HG03060 (cell line): ENCODE measurements at regions not wholly inside any gene's neighbourhood (a gene's known extent, or its start where the extent isn't known, plus 50 kb on each side); places are given as distances from the start of the nearest gene placed in this dataset.

Source experiments
- ATAC-seq: cut with Tn5 transposase; IDR thresholded peaks from one replicate; pipeline ENCODE4 v1.9.1; 2021; ENCODE audit warnings: low read depth, moderate number of reproducible peaks; ENCODE audit not compliant: unreplicated experiment

DNA sequence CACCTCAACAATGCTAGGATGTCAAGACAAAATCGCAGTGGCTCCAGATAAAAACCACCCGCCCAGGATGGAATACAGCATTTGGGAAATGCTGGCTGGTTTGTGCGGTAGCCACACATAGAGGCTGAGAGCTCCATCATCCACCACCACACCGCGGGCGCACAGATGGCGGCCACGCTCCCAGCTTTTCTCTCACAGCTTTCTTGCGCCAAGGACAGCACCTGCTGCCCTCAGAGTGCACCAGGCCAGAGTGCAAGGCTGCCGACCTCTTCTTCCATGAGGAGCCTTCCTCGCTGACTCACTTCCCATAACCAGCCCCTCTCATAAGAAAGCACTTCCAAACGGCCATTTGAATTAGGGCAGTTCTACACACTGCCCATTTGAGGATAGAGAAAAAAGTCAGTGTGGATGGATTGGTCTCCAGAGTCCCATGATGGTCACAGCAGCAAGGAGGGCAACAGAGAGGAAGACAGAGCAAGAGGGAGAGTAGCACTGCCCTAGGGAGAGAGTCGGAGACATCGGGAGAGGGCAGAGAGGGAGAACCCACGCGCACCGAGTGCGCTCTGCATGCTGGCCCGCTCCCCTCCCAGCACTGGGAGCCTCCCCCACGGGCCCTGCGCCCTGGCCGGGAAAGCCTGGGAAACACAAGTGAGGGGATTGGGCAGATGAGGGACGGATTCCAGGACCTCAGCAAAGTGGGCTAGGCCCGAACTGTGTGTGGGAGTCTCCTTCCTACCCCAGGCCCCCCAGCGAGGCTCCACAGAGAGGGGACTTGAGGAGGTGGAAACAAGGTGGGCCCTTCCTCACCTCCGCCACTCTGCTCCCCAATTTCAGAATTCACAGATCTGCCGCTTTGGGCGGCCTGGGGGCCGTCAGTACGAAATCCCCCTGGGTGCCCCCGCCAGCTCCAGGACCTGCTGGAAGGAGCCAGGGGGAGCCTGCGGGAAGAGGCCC lies 156.9 kb downstream of the USP12 start:
- ATAC-seq: no peak

DNA sequence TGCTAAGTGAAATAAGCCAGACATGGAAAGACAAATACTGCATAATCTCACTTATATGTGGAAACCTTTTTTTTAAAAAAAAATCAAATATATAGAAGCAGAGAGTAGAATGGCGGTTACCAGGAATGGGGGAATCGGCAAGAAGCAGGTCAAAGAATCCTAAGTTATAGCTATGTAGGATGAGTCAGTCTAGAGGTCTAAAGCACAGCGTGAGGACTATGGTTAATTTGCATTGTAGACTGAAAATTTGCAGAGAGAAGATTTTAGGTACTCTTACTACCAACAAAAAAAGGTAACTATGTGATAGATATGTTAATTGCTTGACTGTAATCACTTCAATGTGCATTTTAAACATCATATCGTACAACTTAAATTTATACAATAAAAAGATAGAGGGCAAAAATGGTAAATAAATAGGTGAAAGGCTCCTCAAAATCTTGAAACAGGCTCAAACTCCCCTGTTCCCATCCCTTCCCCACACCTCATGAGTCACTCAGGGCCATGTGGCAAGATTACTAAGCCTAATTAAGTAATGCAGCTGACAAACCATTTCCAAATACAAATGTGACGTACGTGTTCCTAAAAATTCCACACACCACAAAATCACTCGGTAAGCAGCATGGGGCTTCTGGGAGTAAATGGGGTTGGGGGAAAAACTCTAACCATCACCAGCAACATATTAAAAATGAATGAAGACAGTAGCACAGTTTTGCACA lies 159.0 kb downstream of the USP12 start:
- ATAC-seq: no peak

DNA sequence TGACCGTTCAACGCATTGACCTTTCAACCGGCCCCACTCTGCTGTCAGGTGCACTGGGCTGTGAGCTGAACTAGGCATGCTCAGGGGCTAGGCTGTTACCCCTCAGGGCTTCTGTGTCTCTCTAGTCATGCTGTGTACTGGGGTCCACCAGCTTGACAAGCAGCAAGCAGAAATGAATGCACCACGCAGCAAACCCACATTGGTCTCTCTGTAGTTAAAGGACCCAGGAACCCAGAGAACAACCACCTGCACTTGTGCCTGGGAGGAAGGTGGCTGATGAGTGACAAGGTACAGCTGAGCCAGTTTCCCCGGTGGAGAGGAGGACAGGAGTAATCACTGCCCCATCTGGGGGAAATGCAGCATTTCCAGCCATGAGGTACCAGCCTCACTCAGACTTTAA lies 159.9 kb downstream of the USP12 start:
- ATAC-seq: no peak

DNA sequence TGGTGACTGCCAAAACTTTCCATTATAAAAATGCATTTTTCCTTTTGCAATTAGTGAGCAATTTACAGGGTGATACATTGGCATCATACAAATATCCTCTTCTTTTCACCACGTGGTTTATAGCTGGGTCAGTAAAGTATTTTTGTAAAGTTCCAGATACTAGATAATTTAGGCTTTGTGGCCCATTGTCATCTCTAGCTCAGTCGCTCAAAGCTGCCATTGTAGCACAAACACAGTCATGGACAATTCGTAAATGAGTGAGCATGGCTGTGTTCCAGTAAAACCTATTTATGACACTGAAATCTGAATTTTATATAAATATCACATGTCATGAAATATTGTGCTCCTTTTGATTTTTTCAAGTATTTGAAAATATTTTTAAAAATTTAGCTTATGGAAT lies 162.9 kb downstream of the USP12 start:
- ATAC-seq: no peak

DNA sequence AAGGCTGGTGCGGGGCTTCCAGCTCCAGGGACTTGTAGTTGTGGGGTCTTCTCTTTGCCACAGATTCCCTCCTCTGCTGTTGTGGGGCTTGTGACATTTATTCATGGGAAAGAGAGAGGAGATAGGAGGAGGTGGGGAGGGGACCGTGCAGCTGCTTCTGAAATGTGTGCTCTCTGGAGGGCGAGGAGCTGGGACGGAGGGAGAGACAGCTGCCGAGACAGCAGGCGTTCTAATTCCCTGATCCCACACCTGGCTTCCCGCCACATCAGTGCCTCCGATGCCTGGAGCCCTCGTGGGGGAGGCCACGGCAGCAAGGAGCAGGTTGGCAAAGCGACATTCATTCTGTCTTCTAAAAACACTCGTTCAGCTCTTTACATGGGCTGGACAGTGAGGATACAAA lies 164.4 kb downstream of the USP12 start:
- no peak for ATAC-seq

DNA sequence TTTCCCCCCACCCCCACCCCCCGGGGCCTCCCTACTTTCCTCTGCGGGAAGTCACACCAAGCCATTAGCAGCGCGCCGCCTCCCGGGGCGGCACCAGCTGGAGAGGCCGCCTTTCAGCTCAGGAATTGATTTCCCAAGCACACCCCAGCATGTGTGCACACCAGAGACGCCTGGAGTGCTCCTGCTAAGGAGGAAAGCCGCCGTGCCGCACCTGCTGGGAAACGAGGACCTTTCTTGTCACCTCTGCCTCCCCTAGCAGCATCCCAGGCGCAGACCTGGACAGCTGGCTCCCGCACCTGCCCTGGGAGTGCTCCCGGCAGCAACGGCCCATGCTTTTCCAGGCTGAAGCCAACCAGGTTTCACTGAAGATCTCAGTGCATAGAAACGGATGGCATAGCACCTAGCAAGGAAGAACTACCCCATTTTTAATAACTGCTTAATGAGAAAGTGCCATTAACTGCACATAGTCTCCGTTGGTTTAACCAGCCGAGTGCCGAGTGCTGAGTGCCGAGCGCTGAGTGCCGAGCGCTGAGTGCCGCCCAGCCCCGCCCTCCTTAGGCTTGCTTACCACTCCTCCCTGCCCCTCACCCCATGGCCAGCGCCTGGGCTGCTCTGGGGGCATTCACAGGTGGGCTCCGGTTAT lies 165.0 kb downstream of the USP12 start:
- ATAC-seq: no peak

DNA sequence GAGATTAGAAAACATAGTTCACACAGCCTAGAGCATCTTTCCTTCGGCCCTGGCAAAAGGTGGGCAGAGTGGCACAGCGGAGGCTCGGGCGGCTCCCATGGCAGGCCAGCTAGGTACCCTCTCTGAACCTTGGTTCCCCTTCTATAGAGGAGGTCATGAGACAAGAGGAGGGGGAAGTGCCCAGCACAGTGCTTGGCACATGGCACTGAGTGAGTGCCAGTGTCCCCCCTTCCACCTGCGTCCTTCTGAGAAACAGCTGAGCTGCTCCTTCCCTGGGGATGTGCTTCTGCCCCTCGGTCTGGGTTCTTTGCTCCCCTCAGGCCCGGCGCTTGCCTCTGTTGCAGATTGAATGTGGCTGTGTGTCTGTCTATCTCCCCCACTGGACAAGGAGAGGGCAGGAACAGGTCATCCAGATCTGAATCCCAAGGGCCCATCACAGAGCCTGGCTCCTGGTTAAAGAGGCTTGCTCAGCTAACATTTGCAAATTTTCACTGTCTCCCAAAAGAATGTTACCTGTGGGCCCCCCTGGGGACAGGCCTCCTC lies 165.6 kb downstream of the USP12 start:
- no peak for ATAC-seq

DNA sequence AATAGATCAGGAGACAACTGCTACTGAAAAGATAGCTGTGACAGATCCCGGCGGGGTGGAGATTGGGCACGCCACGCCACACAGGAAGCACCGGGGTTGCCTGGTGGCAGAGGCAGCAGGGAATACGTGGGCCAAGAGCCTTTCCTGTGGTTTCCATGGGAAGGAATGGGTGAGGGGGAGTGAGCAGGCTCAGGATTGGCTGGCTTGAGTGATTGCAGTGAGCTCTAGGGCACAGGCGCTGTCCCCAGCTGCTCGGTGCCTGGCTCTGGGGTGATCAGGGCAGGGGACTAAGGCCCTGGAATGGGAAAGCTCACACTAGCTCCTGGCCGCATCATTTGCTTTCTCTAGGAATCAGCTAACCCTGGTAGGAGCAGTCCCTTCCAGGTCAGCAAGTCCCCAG lies 166.1 kb downstream of the USP12 start:
- no peak for ATAC-seq

DNA sequence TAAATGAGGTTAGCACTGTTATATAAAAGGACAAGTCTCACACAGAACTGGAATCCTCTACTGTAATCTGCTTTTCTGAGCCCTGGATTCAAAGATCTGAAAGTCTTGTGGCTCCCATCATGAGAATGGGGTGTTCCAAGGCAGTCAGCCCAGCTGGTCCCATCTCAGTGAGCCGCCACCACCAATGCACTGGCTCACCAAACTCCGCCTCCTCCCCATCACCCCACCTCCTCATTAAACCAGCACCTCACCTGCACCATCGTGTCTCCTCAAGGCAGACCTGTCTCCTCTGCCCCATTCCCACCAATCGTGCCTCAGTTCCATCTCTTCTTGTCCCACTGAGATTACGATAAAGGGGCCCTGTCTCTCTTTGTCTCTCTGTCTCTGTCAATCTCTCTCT lies 166.7 kb downstream of the USP12 start:
- no peak for ATAC-seq

DNA sequence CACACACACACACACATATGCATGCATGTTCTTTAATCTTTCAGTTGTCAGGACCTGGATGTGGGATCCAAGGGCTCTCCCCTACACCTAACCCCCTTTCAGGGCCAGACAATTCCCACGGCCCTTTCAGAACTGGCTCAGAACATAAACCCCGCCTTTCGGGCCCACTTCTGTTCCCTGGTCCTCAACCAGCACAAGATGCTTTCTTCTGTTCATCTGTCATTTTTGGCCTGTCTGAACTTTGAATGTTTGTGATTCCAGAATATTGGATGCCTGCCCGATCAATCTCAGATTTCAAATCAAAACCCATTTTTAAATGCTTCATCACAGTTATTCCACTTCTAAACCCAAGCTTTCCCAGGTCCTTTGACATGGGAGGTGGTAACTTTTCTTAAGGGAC lies 167.3 kb downstream of the USP12 start:
- ATAC-seq: no peak

DNA sequence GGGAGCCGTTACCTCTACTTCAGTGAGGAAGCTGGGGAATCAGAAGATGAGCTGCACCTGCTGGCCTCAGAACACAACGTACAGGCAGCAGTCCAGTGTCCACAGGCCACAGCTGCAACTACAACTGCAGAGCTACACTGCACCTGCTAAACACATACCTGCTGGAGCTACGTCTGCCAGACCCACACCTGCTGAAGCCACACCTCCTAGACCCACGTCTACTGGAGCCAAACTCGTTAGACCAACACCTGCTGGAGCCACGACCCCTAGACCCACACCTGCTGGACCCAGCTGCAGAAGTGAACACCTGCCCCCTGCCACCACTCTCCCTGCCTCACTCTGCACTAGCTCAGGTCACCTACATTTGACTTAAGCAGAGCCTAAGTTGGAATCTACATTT lies 169.9 kb downstream of the USP12 start:
- no peak for ATAC-seq

DNA sequence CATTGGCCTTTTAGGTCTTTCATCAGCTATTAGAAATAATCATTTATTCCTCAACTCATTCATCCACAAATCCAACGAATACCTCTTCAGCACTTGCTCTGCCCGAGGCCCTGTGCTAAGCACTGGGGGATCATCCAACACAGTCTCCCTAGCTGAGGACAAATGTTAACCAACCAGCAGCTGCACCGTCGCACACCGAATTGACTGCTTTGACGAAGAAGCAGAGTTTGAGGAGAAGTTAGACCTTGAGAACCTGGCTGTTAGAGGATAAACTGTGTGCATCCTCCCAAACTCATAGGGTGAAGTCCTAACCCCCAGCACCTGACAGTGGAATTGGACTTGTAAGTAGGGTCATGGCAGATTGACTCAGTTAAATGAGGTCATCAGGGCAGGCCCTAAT lies 170.9 kb downstream of the USP12 start:
- no peak for ATAC-seq

DNA sequence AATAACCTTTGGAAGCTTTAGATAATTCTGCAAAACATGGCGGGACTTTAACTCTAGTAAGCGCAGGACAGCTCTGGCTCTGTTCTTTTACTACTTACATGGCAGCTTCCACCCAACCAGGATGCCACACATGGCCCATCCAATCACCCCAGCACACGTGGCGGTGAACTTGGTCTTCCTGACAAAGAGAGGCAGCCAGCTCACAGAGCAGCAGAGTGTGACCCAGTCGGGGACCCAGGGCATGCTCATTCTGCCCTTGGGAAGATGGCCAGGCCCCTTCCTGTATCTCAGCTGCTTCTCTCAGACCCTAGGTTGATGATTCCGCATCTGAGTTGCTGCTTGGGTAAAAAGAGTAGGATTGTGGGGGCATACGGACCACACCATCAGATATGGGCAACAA lies 172.1 kb downstream of the USP12 start:
- no peak for ATAC-seq

DNA sequence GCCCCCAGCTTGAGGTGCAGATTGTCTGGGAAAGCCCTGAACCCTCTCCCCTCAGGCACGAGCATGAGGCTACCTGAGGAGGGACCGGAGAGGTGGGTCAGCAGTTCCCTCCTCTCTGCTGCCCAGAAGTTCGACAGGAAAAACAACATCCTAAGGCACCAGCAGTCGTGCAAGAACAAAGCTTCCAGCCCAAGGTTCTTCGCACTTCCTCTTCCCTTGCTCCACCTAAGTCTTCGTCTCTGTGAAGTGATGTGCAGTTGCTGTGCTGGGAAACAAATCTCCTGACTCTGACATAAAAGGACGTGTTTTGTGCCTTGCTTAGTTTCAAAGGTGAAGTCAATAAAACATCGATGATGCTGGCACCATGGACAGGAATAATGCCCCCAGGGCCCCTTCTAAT lies 173.3 kb downstream of the USP12 start:
- no peak for ATAC-seq

DNA sequence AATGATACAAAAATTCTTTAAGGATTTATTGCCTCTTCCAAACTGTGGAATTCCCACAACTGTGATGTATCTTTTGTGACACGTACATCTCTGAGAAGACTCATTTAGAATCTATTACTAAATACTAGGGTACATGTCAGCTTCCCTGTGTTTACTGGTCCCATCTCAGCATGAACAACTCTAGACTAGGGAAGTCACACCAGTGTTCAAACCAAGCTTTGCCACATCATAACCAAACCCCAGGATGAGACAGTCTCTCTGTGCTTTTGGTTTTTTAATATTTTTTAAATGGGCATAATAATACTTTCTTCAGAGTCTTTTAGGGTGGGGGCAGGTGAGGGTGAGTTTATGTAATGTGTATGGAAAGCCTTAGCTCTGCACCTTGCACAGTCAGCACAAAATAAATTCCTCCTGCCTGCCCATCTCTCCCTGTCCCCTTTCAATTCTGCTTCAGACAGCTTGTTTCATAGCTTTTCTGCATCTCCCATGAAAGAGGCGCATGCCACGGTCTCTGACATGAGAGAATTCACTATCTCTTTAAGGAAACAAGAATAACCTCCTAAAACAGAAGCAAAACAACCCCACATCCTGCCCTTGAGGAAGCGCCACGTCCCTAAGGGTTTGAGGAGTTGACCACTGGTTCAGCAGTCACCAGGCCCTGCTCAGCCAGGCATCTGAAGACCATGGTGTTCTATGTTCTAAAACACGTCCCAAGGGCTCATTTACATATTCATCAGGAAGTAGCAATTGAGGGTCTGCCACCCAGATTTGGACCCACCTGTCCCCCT lies 174.5 kb downstream of the USP12 start:
- peak; percentile 65 for ATAC-seq

DNA sequence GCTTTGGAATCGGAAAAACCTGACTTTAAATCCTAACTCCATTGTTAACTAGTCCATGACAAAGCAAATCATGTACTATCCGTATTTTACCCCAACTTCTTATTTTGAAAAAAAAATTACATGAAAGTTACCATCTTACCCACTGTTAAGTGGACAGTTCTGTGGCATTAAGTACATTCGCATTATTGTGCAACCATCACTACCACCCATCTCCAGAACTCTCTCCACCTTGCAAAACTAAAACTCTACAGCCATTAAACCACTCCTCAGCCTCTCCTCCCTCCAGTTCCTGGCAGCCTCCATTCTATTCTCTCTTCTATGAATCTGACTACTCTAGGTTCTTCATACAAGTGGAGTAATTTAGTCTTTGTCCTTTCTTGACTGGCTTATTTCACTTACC lies 176.5 kb downstream of the USP12 start:
- no peak for ATAC-seq

DNA sequence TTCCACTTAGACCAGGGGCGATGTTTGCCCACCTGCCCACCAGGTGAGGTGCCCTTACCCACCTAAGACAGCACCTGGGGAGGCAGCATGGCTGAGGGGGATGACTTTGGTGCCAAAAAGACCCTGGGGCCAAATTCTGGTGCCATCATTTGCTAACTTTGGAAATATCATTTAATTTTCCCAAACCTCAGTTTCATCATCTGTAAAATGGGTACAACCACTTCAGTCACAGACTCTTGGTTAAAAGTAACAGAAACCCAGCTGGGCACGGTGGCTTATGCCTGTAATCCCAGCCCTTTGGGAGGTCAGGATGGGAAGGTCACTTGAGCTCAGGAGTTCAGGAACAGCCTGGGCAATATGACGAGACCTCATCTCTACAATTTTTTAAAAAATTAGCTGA lies 177.8 kb downstream of the USP12 start:
- ATAC-seq: no peak

DNA sequence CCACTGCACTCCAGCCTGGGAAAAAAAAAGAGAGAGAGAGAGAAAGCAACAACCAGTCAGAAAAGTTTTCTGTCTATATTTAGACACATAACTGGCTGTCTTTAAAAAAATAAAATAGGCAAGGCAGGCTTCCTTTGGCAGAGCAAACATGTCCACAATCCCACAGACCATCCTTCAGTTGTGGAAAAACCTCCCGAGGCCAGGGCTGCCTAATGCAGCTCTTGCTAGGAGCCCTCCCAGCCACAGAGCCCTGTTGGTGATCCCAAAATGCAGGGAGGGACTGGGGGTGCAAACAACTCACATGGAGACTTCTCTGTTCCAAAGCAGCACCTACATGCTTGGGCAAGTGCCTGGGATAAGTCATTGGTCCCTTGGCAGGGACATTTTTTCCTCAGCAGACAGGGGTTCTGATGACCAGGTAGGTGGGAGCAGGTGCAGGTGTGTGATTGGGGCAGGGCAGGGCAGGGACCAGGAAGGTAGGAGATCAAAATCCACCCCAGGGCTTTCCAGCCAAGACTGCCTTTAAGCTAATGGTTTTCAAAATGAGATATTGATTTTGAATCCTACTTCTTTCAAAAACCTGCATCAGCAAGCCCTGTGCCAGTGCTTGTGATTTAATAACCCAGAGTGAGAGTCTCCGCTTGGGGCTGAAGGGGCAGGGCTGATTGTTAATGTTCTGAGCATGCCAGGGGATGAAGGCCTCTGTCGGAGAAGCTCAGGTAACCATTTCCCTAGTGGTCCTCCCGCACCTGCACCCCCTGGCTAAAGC lies 178.5 kb downstream of the USP12 start:
- no peak for ATAC-seq

DNA sequence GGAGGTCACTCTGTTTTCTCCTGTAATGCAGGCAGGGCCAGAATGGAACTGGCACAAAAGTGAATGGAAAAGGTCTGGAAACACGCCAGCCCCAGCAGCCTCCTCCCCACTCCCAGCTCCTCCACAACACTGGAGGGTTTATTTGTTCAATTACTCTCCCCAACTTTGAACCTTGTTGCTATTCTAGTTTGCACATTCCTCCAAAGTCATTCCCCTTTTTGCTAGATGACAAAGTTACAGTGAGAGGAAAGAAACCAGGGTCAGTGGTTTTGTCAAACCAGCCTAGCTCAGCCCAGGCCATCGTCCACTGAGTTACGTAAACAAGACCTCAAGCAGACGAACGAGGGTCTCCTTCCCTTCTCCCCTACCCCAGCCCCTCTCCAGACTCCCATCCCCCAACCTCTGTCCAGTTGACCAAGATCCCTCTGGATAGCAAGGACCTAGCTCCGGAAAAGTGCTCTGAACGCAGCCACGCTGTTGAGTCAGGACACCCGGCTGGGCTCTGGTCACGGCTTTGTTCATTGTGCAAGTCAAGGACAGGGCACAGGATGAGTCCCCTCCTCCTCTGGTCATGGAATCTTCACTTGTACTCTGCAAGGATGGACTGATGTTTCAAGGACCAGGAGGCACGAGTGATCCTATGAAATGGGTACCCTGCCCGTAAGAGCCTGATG lies 180.0 kb downstream of the USP12 start:
- ATAC-seq: no peak
